BE2C (cell line): ENCODE measurements at regions not wholly inside any gene's neighbourhood (a gene's known extent, or its start where the extent isn't known, plus 50 kb on each side); places are given as distances from the start of the nearest gene placed in this dataset.

Source experiments
- DNase-seq: peaks from one replicate; pipeline ENCODE4 v3.0.0-alpha.2; 2020
- H3K27me3 ChIP-seq: fragments of 250-450 bp; sonication (Bioruptor Pico); 2 replicates; pipeline ENCODE4 v1.5.1; 2020; ENCODE audit warnings: mild to moderate bottlenecking
- H3K36me3 ChIP-seq: fragments of 250-450 bp; sonication (Bioruptor Pico); 2 replicates; pipeline ENCODE4 v1.5.1; 2020; ENCODE audit warnings: mild to moderate bottlenecking
- H3K4me1 ChIP-seq: fragments of 250-450 bp; sonication (Bioruptor Pico); 2 replicates; pipeline ENCODE4 v1.5.1; 2020
- H3K4me3 ChIP-seq: 2 replicates; pipeline ENCODE4 v1.5.1; 2011; ENCODE audit warnings: low read depth, low read length
- H3K9me3 ChIP-seq: fragments of 250-450 bp; sonication (Bioruptor Pico); 2 replicates; pipeline ENCODE4 v1.5.1; 2020
- CTCF ChIP-seq: IDR thresholded peaks from 2 replicates; pipeline ENCODE4 v1.5.1; 2012; ENCODE audit warnings: mild to moderate bottlenecking, low read depth, low read length

- TF ChIP-seq CTCF: no peak
- no peak overlapping the region for H3K4me3 ChIP-seq
- no peaks in the 10 kb centered on the region for H3K9me3 ChIP-seq
- H3K36me3 ChIP-seq: peaks cover 10% of the 10 kb centered on the region
- H3K4me1 ChIP-seq: no peaks in the 10 kb centered on the region; the same call in 1 of the 2 replicates
- no peak for DNase-seq
- H3K27me3 ChIP-seq: no peaks in the 10 kb centered on the region
Measured at GRCh38 chr20:3314391-3314790, 75.4 kb upstream of the SLC4A11 start.

DNA sequence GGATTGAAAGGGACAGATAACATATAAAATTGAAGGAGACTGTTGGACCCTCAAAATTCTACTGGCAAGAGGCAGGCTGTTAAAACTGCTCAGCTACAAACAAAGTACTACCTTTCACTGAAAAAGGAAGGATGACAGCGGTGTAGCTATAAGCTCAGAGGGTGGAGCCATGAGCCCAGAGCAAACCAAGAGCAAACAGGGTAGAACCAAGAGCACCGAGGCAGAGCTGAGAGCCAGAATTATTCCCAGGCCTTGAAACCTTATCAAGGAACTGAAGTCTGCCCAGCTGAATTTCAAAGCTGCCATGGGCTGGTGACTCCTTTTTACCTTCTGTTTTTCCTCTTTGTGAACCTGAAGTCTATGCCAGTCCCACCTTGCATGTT is 74.7 kb upstream of the SLC4A11 start:
- no peak for TF ChIP-seq CTCF
- no peak for DNase-seq
- peaks cover 10% of the 10 kb centered on the region for H3K36me3 ChIP-seq

GRCh38 chr20:3312940-3313682 is 74.1 kb upstream of the SLC4A11 start:
- Histone ChIP-seq H3K36me3 (peaks cover 10% of the 10 kb centered on the region), H3K4me1 (no peaks in the 10 kb centered on the region; the same call in 1 of the 2 replicates), H3K4me3 (no peak overlapping the region), H3K9me3 (no peaks in the 10 kb centered on the region), H3K27me3 (no peaks in the 10 kb centered on the region)
- TF ChIP-seq CTCF: no peak
- no peak for DNase-seq

More for the DNA sequence above, 74.7 kb upstream of the SLC4A11 start:
- H3K27me3 ChIP-seq: no peaks in the 10 kb centered on the region
- no peak overlapping the region for H3K4me3 ChIP-seq
- no peaks in the 10 kb centered on the region for H3K9me3 ChIP-seq
- no peaks in the 10 kb centered on the region; the same call in 1 of the 2 replicates for H3K4me1 ChIP-seq

GRCh38 chr20:3311623-3312022 is 72.6 kb upstream of the SLC4A11 start:
- DNase-seq: no peak
- Histone ChIP-seq H3K4me3 (no peak overlapping the region), H3K36me3 (peaks cover 14% of the 10 kb centered on the region), H3K9me3 (no peaks in the 10 kb centered on the region), H3K4me1 (no peaks in the 10 kb centered on the region; the same call in 1 of the 2 replicates), H3K27me3 (no peaks in the 10 kb centered on the region)
- no peak for TF ChIP-seq CTCF

DNA sequence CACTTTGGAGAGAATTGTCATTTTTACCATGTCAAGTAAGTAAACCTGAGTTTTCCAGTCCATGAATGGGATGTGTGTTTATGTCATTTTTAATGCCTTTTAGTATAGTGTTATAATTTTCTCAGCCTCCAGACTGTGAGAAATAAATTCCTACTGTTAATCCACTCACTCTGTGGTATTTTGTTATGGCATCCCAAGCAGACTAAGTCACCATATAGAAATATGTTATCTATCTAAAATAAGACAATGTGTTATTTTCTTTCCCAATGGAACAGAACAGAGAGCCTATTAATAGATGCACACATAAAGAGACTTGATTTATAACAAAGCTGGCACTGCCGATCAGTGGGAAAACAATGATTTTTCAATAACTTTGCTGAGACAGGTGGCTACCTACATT is 70.2 kb upstream of the SLC4A11 start:
- no peaks in the 10 kb centered on the region for H3K9me3 ChIP-seq
- no peaks in the 10 kb centered on the region; the same call in 1 of the 2 replicates for H3K4me1 ChIP-seq
- no peaks in the 10 kb centered on the region for H3K27me3 ChIP-seq
- peaks cover 8% of the 10 kb centered on the region for H3K36me3 ChIP-seq
- no peak for TF ChIP-seq CTCF
- no peak overlapping the region for H3K4me3 ChIP-seq
- no peak for DNase-seq

GRCh38 chr20:3307725-3308124 is 68.7 kb upstream of the SLC4A11 start:
- H3K9me3 ChIP-seq: no peaks in the 10 kb centered on the region
- peaks cover 15% of the 10 kb centered on the region for H3K36me3 ChIP-seq
- no peaks in the 10 kb centered on the region for H3K4me1 ChIP-seq
- DNase-seq: no peak
- no peaks in the 10 kb centered on the region for H3K27me3 ChIP-seq
- no peak for TF ChIP-seq CTCF
- no peak overlapping the region for H3K4me3 ChIP-seq
